Right lobe of liver (tissue), 6 donors: ENCODE measurements at regions not wholly inside any gene's neighbourhood (a gene's known extent, or its start where the extent isn't known, plus 50 kb on each side); places are given as distances from the start of the nearest gene placed in this dataset.

ENCODE experiments used
- ATAC-seq, 4 donors: fragments of 200-7000 bp; cut with Tn5 transposase; one replicate each; pipeline ENCODE4 v1.9.1; 2020; ENCODE audit warnings: mild to moderate bottlenecking in 4 of 4, moderate library complexity in 4 of 4
- DNase-seq, 3 donors: peaks; one replicate each; pipeline ENCODE4 v3.0.0-alpha.2; 2020
- H3K27ac ChIP-seq, 3 donors: fragments of 200-600 bp; one replicate each; pipeline ENCODE4 v1.8.0; 2022
- H3K27me3 ChIP-seq, 2 donors: fragments of 200-600 bp; one replicate each; pipeline ENCODE4 v1.8.0; 2022
- H3K36me3 ChIP-seq, 4 donors: fragments of 200-600 bp; sonication (generic) in 1 of 4; one replicate each; pipeline versions ENCODE4 v1.5.1 to v1.8.0; 2017 to 2022; ENCODE audit warnings: control low read depth in 1 of 4
- H3K4me1 ChIP-seq, 4 donors: fragments of 200-600 bp; sonication (generic) in 1 of 4; one replicate each; pipeline versions ENCODE4 v1.5.1 to v1.8.0; 2017 to 2022; ENCODE audit warnings: control low read depth in 1 of 4
- H3K4me3 ChIP-seq, 3 donors: fragments of 200-600 bp; one replicate each; pipeline ENCODE4 v1.8.0; 2022
- H3K9me3 ChIP-seq, 4 donors: fragments of 200-600 bp; sonication (generic) in 1 of 4; one replicate each; pipeline versions ENCODE4 v1.5.1 to v1.8.0; 2017 to 2022; ENCODE audit warnings: control low read depth in 1 of 4
- POLR2A ChIP-seq: fragments of 450-650 bp; IDR thresholded peaks from one replicate; pipeline ENCODE4 v1.6.1; 2017; ENCODE audit warnings: antibody characterized with exemption, mild to moderate bottlenecking
- WGBS: methylation state at CpG from one replicate; pipeline ENCODE4 v1.1.6; 2018; ENCODE audit warnings: low coverage, low lambda C conversion rate; ENCODE audit not compliant: insufficient coverage; ENCODE audit errors: missing lambda C conversion rate; 5-methylcytosine and 5-hydroxymethylcytosine counted together
- intact Hi-C, 2 donors: fragments of 100-400 bp; cut with DNase I; formaldehyde crosslinking; loops; one replicate each; pipeline versions ENCODE4 v1.11.2 to v1.14.1; 2022
- TF ChIP-seq, protein P1 (sequence below), 4 donors: fragments of 200-600 bp in 3 of 4; fragments of 450-650 bp in 1 of 4; IDR thresholded peaks; one replicate each; pipeline versions ENCODE4 v1.5.1 to v1.8.0; 2016 to 2022; ENCODE audit warnings: antibody characterized with exemption in 4 of 4, mild to moderate bottlenecking in 2 of 4
- donor health status: DM: no; HTN: yes; CAD: no.
- donor health status: DM: no; HTN: no; CAD: no.
- donor health status: DM: no; HTN: no; CAD: no.
- donor health status: DM: no; HTN: yes; CAD: no.
- donor health status: DM: no; HTN: yes; CAD: no.

DNA sequence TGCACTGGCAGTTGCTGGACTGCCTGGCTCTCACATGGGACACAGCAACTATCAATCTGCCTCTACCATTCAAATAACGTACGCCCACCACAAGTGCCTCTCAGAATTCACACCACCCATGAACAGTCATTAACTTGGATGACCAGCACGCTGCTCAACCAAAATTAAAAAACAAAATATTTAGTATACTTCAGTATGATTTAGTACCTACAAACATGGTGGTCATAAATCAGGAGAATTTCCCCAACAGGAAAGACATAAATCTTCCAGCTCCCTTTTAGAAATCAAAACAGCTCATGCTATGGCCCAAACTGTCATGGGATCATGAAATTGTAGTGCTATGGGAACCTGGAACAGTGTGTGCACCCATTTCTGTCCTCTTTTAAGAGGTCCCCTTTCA is 317.4 kb upstream of the ETAA1 start:
- Histone ChIP-seq H3K27ac (no peak overlapping the region), H3K4me1 (no peaks in the 10 kb centered on the region), H3K36me3 (no peaks in the 10 kb centered on the region), H3K27me3 (no peaks in the 10 kb centered on the region), H3K4me3 (no peak overlapping the region), H3K9me3 (no peaks in the 10 kb centered on the region)
- intact Hi-C loops: no loop called here
- no peak for DNase-seq
- TF ChIP-seq POLR2A: no peak
- TF ChIP-seq, protein P1, sequence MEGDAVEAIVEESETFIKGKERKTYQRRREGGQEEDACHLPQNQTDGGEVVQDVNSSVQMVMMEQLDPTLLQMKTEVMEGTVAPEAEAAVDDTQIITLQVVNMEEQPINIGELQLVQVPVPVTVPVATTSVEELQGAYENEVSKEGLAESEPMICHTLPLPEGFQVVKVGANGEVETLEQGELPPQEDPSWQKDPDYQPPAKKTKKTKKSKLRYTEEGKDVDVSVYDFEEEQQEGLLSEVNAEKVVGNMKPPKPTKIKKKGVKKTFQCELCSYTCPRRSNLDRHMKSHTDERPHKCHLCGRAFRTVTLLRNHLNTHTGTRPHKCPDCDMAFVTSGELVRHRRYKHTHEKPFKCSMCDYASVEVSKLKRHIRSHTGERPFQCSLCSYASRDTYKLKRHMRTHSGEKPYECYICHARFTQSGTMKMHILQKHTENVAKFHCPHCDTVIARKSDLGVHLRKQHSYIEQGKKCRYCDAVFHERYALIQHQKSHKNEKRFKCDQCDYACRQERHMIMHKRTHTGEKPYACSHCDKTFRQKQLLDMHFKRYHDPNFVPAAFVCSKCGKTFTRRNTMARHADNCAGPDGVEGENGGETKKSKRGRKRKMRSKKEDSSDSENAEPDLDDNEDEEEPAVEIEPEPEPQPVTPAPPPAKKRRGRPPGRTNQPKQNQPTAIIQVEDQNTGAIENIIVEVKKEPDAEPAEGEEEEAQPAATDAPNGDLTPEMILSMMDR (IDR thresholded peaks at IDR 0.05): no peak
- 60% methylated on average over 3 of the region's 3 CpGs for WGBS
- no peak for ATAC-seq

DNA sequence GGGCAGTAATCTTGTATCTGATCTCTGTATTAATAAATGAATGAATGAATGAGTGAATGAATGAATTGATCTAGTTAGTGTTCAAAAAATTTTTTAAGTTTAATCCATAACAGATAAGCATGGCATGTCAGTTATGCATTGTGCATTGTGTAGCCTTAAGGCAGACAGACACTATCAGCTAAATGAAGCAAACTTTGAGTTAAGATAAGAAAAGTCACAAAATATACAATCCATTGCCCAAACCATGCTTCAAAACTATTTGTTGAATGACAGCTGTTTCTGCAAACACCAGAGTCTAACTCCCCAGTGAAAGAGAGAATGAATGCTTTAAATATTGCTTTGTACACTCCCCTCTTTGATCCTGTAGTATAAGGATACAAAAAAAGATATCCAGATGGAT is 314.3 kb upstream of the ETAA1 start:
- Histone ChIP-seq H3K36me3 (no peaks in the 10 kb centered on the region), H3K4me1 (no peaks in the 10 kb centered on the region), H3K9me3 (no peaks in the 10 kb centered on the region), H3K4me3 (no peak overlapping the region), H3K27me3 (no peaks in the 10 kb centered on the region), H3K27ac (no peak overlapping the region)
- ATAC-seq (no peak), DNase-seq (no peak)
- TF ChIP-seq, protein P1 (IDR thresholded peaks at IDR 0.05): no peak
- TF ChIP-seq POLR2A: no peak
- intact Hi-C loops: no loop called here

DNA sequence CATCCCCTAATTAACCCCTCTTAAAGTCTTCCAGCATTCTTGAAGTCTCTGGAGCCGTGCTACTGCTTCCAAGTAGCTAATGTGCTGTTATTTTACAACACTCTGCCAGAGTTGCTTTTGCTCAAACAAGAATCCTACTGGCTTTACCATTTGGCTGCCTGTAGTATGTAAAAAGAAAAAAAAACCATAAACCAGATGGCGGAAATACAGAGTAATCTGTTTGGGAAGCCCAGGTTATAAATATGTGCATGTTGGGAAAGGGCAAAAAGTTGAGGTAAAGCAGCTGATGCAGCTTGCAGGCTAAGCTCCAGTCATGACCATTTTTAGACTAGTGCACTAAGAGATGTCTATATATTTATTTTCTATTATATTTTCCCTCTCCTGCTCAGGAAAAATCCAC is 313.2 kb upstream of the ETAA1 start:
- H3K27me3 ChIP-seq: no peaks in the 10 kb centered on the region
- H3K4me1 ChIP-seq: no peaks in the 10 kb centered on the region
- DNase-seq (no peak), ATAC-seq (no peak)
- H3K4me3 ChIP-seq: no peak overlapping the region
- no peaks in the 10 kb centered on the region for H3K9me3 ChIP-seq
- WGBS: 70% methylated on average over 2 of the region's 2 CpGs
- no peak for TF ChIP-seq POLR2A
- TF ChIP-seq, protein P1 (IDR thresholded peaks at IDR 0.05): no peak
- no peaks in the 10 kb centered on the region for H3K36me3 ChIP-seq
- no peak overlapping the region for H3K27ac ChIP-seq
- intact Hi-C loops: no loop called here

DNA sequence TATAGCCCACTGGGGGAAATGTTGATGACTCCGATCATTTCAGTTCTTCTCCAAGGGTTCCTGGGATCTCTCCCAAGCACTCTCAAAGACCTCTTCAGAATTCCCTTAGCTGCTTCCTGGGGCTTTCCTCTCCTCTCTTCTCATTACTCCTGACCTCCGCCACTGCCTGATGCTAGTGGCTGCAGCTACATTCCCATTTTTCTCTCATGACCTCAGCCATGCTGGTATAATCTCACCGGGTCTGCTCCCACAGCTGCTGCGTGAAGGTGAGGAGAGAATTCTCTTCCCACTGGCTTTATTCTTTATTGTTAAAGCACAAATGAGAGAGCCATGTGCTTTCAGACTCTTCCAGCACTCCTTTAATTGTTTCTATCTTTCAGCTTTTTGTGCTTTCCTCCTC is 312.0 kb upstream of the ETAA1 start:
- Histone ChIP-seq H3K9me3 (no peaks in the 10 kb centered on the region), H3K27me3 (no peaks in the 10 kb centered on the region), H3K4me3 (no peak overlapping the region), H3K36me3 (no peaks in the 10 kb centered on the region), H3K4me1 (no peaks in the 10 kb centered on the region), H3K27ac (no peak overlapping the region)
- TF ChIP-seq, protein P1 (IDR thresholded peaks at IDR 0.05): no peak
- no peak for TF ChIP-seq POLR2A
- no peak for DNase-seq
- ATAC-seq: no peak
- 85% methylated on average over 3 of the region's 4 CpGs for WGBS
- intact Hi-C loops: no loop called here

DNA sequence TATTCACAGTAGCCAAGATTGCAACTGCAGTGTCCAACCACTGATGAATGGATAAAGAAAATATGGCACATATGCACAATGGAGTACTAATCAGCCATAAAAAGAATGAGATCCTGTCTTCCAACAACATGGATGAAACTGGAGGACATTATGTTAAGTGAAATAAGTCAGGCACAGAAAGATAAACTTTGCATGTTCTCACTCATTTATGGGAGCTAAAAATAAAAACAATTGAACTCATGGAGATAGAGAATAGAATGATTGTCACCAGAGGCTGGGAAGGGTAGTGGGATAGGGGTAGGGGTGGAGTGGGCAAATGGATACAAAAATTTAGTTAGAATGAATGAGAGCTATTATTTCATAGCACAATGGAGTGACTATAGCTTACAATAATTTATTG is 305.5 kb upstream of the ETAA1 start:
- ATAC-seq (no peak), DNase-seq (no peak)
- Histone ChIP-seq H3K36me3 (no peaks in the 10 kb centered on the region), H3K4me3 (no peak overlapping the region), H3K27ac (no peak overlapping the region), H3K27me3 (no peaks in the 10 kb centered on the region), H3K4me1 (no peaks in the 10 kb centered on the region), H3K9me3 (no peaks in the 10 kb centered on the region)
- TF ChIP-seq, protein P1 (IDR thresholded peaks at IDR 0.05): no peak
- no peak for TF ChIP-seq POLR2A
- intact Hi-C loops: no loop called here
